ENCODE measurements at regions not wholly inside any gene's neighbourhood (a gene's known extent, or its start where the extent isn't known, plus 50 kb on each side); places are given as distances from the start of the nearest gene placed in this dataset.

GRCh38 chr3:18546632-18547031 is 121.5 kb upstream of the SATB1 start:
- TF ChIP-seq POLR2A (IDR thresholded peaks at IDR 0.05), result no peak
- no peak for TF ChIP-seq CTCF (IDR thresholded peaks at IDR 0.05)
- TF ChIP-seq EP300 (IDR thresholded peaks at IDR 0.05), result no peak
- Histone ChIP-seq H3K36me3 (no peaks in the 10 kb centered on the region), H3K4me1 (ENCODE audit: insufficient read depth) (no peaks in the 10 kb centered on the region), H3K9me3 (no peaks in the 10 kb centered on the region), H3K27me3 (peaks cover 3% of the 10 kb centered on the region), H3K27ac (no peak overlapping the region), H3K4me3 (no peak overlapping the region)
- DNase-seq, result no peak
- WGBS, 3 donors, result 88 to 96% (median 95%) methylated on average over 2 of the region's 2 CpGs
- intact Hi-C loops (cut with DNase I), result no loop called here

DNA sequence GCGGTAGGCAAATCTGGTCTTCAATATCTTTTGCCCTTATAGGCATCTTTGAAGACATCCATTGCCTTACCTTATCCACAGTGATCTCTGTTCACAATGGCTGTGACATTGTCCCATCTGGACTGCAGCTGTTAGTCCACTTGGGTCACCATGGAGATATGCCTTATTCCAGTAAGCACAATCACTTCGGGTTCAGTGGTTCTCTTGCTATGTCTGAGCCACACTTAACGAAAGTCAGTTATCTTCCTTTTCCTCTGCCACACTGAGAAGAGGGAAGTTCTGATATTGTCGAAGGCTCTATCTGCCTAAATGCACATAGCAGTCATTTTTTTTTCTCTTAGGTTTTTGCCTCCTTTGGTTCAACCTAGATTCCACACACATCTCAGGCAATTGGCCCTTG is 119.0 kb upstream of the SATB1 start:
- DNase-seq, result no peak
- Histone ChIP-seq H3K4me1 (ENCODE audit: insufficient read depth) (no peaks in the 10 kb centered on the region), H3K9me3 (no peaks in the 10 kb centered on the region), H3K27me3 (no peaks in the 10 kb centered on the region), H3K27ac (no peak overlapping the region), H3K4me3 (no peak overlapping the region), H3K36me3 (no peaks in the 10 kb centered on the region)
- 87 to 90% (median 87%) methylated on average over 4 of the region's 4 CpGs for WGBS, 3 donors
- TF ChIP-seq CTCF (IDR thresholded peaks at IDR 0.05), result no peak
- no peak for TF ChIP-seq POLR2A (IDR thresholded peaks at IDR 0.05)
- TF ChIP-seq EP300 (IDR thresholded peaks at IDR 0.05), result no peak
- intact Hi-C loops (cut with DNase I), result no loop called here

DNA sequence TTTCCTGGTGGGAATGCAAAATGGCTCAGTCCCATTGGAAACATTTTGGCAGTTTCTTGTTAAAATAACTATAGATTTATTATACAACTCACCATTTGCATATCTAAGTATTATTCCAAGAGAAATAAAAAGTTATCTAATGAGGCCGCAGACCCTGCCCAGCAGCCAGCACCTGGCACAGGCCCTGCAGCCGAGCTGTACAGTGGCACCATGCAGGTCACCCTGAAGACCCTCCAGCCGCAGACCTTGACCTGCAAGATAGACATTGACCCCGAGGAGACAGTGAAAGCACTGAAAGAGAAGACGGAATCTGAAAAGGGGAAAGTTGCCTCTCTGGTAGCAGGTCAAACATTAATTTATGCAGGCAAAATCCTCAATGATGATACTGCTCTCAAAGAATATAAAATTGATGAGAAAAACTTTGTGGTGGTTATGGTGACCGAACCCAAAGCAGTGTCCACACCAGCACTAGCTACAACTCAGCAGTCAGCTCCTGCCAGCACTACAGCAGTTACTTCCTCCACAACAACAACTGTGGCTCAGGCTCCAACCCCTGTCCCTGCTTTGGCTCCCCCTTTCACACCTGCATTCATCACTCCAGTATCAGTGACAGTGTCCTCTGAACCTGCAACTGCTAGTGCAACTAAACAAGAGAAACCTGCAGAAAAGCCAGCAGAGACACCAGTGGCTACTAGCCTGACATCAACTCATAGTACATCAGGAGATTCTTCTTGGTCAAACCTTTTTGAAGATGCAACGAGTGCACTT is 113.5 kb upstream of the SATB1 start:
- Histone ChIP-seq H3K4me1 (ENCODE audit: insufficient read depth) (no peaks in the 10 kb centered on the region), H3K36me3 (no peaks in the 10 kb centered on the region), H3K4me3 (no peak overlapping the region), H3K9me3 (no peaks in the 10 kb centered on the region), H3K27ac (no peak overlapping the region), H3K27me3 (no peaks in the 10 kb centered on the region)
- DNase-seq, result no peak
- TF ChIP-seq EP300 (IDR thresholded peaks at IDR 0.05), result no peak
- no peak for TF ChIP-seq POLR2A (IDR thresholded peaks at IDR 0.05)
- no peak for TF ChIP-seq CTCF (IDR thresholded peaks at IDR 0.05)
- WGBS, 3 donors, result 81 to 88% (median 82%) methylated on average over 7 of the region's 7 CpGs
- intact Hi-C loops (cut with DNase I), result no loop called here

GRCh38 chr3:18533039-18533438 is 107.9 kb upstream of the SATB1 start:
- intact Hi-C loops (cut with DNase I), result no loop called here
- 83 to 93% (median 91%) methylated on average over 2 of the region's 2 CpGs for WGBS, 3 donors

More at GRCh38 chr3:18533039-18533438, 107.9 kb upstream of the SATB1 start:
- TF ChIP-seq EP300 (IDR thresholded peaks at IDR 0.05) (no peak), CTCF (IDR thresholded peaks at IDR 0.05) (no peak), POLR2A (IDR thresholded peaks at IDR 0.05) (no peak)
- Histone ChIP-seq H3K4me1 (ENCODE audit: insufficient read depth) (no peaks in the 10 kb centered on the region), H3K9me3 (no peaks in the 10 kb centered on the region), H3K27me3 (no peaks in the 10 kb centered on the region), H3K36me3 (no peaks in the 10 kb centered on the region), H3K4me3 (no peak overlapping the region), H3K27ac (no peak overlapping the region)
- no peak for DNase-seq

All from ovary (tissue), 7 donors.